Smooth muscle cell (in vitro differentiated cells): ENCODE measurements at regions not wholly inside any gene's neighbourhood (a gene's known extent, or its start where the extent isn't known, plus 50 kb on each side); places are given as distances from the start of the nearest gene placed in this dataset.
"Not testable (repeated sequence)": the region's sequence is repeated elsewhere in the genome, so short reads cannot be mapped to it uniquely, and the experiment has no call there.

ENCODE experiments used
- DNase-seq: peaks from one replicate; lab custom pipeline; 2025; ENCODE audit not compliant: unreplicated experiment; lab: John Stamatoyannopoulos, UW
- H2AFZ ChIP-seq: fragments of 200-600 bp; sonication (generic); 2 replicates; pipeline ENCODE4 v1.6.0; 2016; ENCODE audit warnings: antibody characterized with exemption, low read depth, mild to moderate bottlenecking
- H3F3A ChIP-seq: fragments of 200-600 bp; sonication (generic); 2 replicates; pipeline ENCODE4 v1.6.0; 2017; ENCODE audit warnings: antibody characterized with exemption, low read depth
- H3K27ac ChIP-seq: fragments of 200-600 bp; sonication (generic); 2 replicates; pipeline ENCODE4 v1.5.1; 2016; ENCODE audit warnings: low read depth, mild to moderate bottlenecking
- H3K27me3 ChIP-seq: fragments of 200-600 bp; sonication (generic); 2 replicates; pipeline ENCODE4 v1.6.1; 2016; ENCODE audit warnings: low read depth, mild to moderate bottlenecking
- H3K36me3 ChIP-seq: fragments of 200-600 bp; sonication (generic); 2 replicates; pipeline ENCODE4 v1.5.1; 2016; ENCODE audit warnings: low read depth
- H3K4me1 ChIP-seq: fragments of 200-600 bp; sonication (generic); 2 replicates; pipeline ENCODE4 v1.5.1; 2016; ENCODE audit warnings: low read depth
- H3K4me2 ChIP-seq: fragments of 200-600 bp; sonication (generic); 2 replicates; pipeline ENCODE4 v1.6.0; 2016; ENCODE audit warnings: mild to moderate bottlenecking
- H3K4me3 ChIP-seq: fragments of 200-600 bp; sonication (generic); 2 replicates; pipeline ENCODE4 v1.5.1; 2016; ENCODE audit warnings: mild to moderate bottlenecking
- H3K79me2 ChIP-seq: fragments of 200-600 bp; sonication (generic); 2 replicates; pipeline ENCODE4 v1.6.0; 2016; ENCODE audit warnings: low read depth, mild to moderate bottlenecking
- H3K9ac ChIP-seq: fragments of 200-600 bp; sonication (generic); 2 replicates; pipeline ENCODE4 v1.6.0; 2016; ENCODE audit warnings: low read depth
- H3K9me3 ChIP-seq: fragments of 200-600 bp; sonication (generic); replicated peaks from 2 replicates; pipeline ENCODE4 v1.5.1; 2016; ENCODE audit warnings: low read depth
- H4K20me1 ChIP-seq: fragments of 200-600 bp; sonication (generic); 2 replicates; pipeline ENCODE4 v1.6.0; 2016; ENCODE audit warnings: low read depth
- CTCF ChIP-seq: fragments of 200-600 bp; sonication (generic); IDR thresholded peaks from 2 replicates; pipeline ENCODE4 v1.5.1; 2017; ENCODE audit warnings: borderline replicate concordance, mild to moderate bottlenecking, antibody characterized with exemption; ENCODE audit not compliant: insufficient read depth, poor library complexity, severe bottlenecking
- whole genome bisulfite sequencing: methylation state at CpG from one replicate; pipeline ENCODE4 v1.1.7; 2016; ENCODE audit warnings: low lambda C conversion rate; 5-methylcytosine and 5-hydroxymethylcytosine counted together

- Histone ChIP-seq H3F3A (no peaks in the 10 kb centered on the region), H3K27me3 (no peaks in the 10 kb centered on the region), H3K4me1 (no peaks in the 10 kb centered on the region), H2AFZ (peak overlapping the region; percentile 59), H4K20me1 (no peaks in the 10 kb centered on the region), H3K9me3 (no peaks in the 10 kb centered on the region), H3K36me3 (no peaks in the 10 kb centered on the region), H3K4me3 (peak overlapping the region; percentile 16), H3K9ac (peak overlapping the region; percentile 30), H3K27ac (peak overlapping the region; percentile 78), H3K79me2 (no peaks in the 10 kb centered on the region), H3K4me2 (peak overlapping the region; percentile 76)
- 38% methylated on average over 8 of the region's 8 CpGs for WGBS
- TF ChIP-seq CTCF, result no peak
- no peak for DNase-seq
Measured at GRCh38 chr17:71600137-71600789, 520.6 kb upstream of the SOX9 start.

DNA sequence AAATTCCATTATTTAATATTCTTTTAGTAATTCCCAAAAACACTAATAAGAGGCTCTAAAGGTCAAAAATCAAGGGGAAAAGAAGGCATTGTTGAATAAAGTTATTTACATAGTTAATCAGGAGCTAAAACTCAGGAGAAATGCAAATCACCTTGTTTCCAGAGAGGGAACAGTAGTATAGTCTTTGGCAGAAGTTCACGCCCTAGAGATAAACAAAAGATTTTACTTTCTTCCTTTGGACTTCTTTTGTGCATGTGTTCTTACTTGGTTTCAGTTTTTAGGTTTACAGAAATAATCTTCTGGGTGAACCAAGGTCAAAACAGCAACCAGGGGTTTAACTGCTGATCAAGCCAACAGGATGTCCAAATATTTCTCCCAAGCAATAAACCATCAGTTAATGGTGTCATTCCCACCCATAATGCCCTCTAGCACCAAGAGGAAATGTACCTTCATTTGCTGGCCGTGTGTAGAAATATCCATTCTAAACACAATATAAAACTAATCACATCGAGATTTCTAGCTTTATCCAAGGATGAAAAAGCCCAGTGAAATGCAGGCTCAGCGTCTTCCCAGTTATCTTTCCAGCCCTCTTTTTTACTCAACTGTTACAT lies 518.8 kb upstream of the SOX9 start:
- H2AFZ ChIP-seq, result no peak overlapping the region
- WGBS, result 82% methylated on average over 4 of the region's 4 CpGs
- no peaks in the 10 kb centered on the region for H3K36me3 ChIP-seq
- H3K27me3 ChIP-seq, result no peaks in the 10 kb centered on the region
- no peaks in the 10 kb centered on the region for H3F3A ChIP-seq
- no peak overlapping the region for H3K4me3 ChIP-seq
- no peak overlapping the region for H3K4me2 ChIP-seq
- H3K9me3 ChIP-seq, result no peaks in the 10 kb centered on the region
- H3K27ac ChIP-seq, result no peak overlapping the region
- H4K20me1 ChIP-seq, result no peaks in the 10 kb centered on the region
- no peak for DNase-seq
- no peaks in the 10 kb centered on the region for H3K4me1 ChIP-seq
- H3K9ac ChIP-seq, result no peak overlapping the region
- TF ChIP-seq CTCF, result no peak
- H3K79me2 ChIP-seq, result no peaks in the 10 kb centered on the region

DNA sequence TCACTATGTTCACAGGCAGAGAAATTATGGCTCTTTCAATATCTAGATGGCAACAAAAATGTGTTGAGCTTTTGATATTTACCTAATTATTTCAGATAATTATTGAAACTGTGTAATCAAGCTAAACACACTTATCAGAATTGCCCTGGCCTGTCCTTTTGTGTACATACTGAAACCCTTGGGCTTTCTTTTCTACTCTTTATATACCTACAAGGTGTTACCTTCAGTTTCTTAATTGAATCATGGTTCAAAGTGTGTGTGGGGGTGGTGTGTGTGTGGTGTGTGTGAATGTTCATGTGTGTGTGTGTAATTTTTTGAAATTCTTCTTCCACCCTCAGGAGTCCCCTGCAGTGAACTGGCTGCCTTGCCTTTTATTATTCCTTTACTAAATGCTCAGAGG lies 506.8 kb upstream of the SOX9 start:
- Histone ChIP-seq H3K36me3 (no peaks in the 10 kb centered on the region), H3K4me1 (no peaks in the 10 kb centered on the region), H3K27me3 (no peaks in the 10 kb centered on the region), H2AFZ (peak overlapping the region; percentile 11), H3F3A (no peaks in the 10 kb centered on the region), H3K79me2 (no peaks in the 10 kb centered on the region), H3K27ac (no peak overlapping the region), H3K9me3 (peaks cover 18% of the 10 kb centered on the region), H3K4me2 (no peak overlapping the region), H3K4me3 (no peak overlapping the region), H4K20me1 (no peaks in the 10 kb centered on the region), H3K9ac (no peak overlapping the region)
- DNase-seq, result no peak
- no peak for TF ChIP-seq CTCF

DNA sequence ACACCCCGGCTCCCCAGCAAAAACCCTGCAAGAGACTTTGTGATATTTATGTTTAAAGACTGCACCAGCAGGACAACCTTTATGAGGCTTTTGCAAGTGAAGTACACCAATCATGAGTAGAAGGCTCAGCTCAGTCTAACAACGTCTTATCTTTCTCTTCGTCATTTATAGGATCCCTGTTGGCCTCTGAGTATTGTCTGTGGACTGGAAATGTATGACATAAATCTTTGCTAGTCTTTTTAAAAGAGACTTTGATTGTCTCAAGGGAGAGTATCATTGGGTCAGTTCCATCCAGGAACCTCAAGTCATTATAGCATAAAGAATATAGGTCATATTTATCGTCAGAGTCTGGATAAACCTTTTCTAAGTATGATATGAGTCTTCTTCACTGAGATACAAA lies 505.0 kb upstream of the SOX9 start:
- Histone ChIP-seq H3K4me1 (no peaks in the 10 kb centered on the region), H3K4me2 (no peak overlapping the region), H3K27ac (no peak overlapping the region), H3K9ac (no peak overlapping the region), H3K79me2 (no peaks in the 10 kb centered on the region), H4K20me1 (no peaks in the 10 kb centered on the region), H3F3A (no peaks in the 10 kb centered on the region), H3K4me3 (no peak overlapping the region), H3K9me3 (peaks cover 18% of the 10 kb centered on the region), H3K27me3 (no peaks in the 10 kb centered on the region), H2AFZ (no peak overlapping the region), H3K36me3 (no peaks in the 10 kb centered on the region)
- WGBS, result 43% methylated on average over 4 of the region's 4 CpGs
- DNase-seq, result no peak
- TF ChIP-seq CTCF, result no peak

- not testable (repeated sequence) for H3K27ac ChIP-seq, H3K4me1 ChIP-seq, H3K4me2 ChIP-seq, H2AFZ ChIP-seq, H3K4me3 ChIP-seq, H3K27me3 ChIP-seq, H3F3A ChIP-seq, H3K36me3 ChIP-seq, H3K9ac ChIP-seq, H3K79me2 ChIP-seq, DNase-seq, H4K20me1 ChIP-seq
- H3K9me3 ChIP-seq, result peaks cover 18% of the 10 kb centered on the region
Measured at GRCh38 chr17:71617767-71618166, 503.1 kb upstream of the SOX9 start.
